ENCODE measurements at regions not wholly inside any gene's neighbourhood (a gene's known extent, or its start where the extent isn't known, plus 50 kb on each side); places are given as distances from the start of the nearest gene placed in this dataset.

DNA sequence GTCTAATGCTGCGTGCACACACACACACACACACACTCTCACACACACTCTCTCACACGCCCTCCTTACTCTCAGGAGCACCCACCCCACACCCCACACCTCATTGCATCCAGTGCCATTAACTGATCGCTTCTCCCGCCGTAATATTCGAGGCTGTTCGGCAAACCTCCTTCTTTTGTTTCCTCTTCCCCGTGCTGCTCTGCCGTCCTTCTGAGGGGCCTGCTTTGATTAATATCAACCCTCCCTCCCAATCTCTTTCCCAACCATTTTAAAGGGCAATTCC lies 156.2 kb upstream of the TNRC6C start:
- Histone ChIP-seq H3K14ac (ENCODE audit: insufficient read length) (no peak overlapping the region), H2AK5ac (ENCODE audit: low read depth, low read length) (no peak overlapping the region; the same call in 1 of the 2 replicates), H2BK5ac (ENCODE audit: low read depth, low read length) (peak overlapping the region; percentile 71; the same call in 1 of the 2 replicates), H4K8ac (ENCODE audit: extremely low read depth, insufficient read depth, low read length) (no peak overlapping the region), H4K5ac (ENCODE audit: insufficient read length, low read depth, low read length) (no peak overlapping the region), H3K27me3 (replicated peaks in 1 of 4; ENCODE audit: control insufficient read depth in 3 of 4, extremely low read depth in 1 of 4, insufficient read depth in 3 of 4, low read length in 3 of 4) (peaks cover 0 to 18% (median 2%) of the 10 kb centered on the region in 4 experiments; a peak in 4 of 7 replicates), H4K20me1 (replicated peaks in 1 of 2; ENCODE audit: control insufficient read depth in 1 of 2, insufficient read depth in 2 of 2, low read length in 2 of 2) (peaks cover 0 to 2% of the 10 kb centered on the region in 2 experiments), H2BK120ac (replicated peaks; ENCODE audit: low read depth, low read length) (no peak overlapping the region), H3K23ac (ENCODE audit: insufficient read length) (no peak overlapping the region), H3K4ac (replicated peaks; ENCODE audit: insufficient read length, low read depth, low read length) (no peak overlapping the region), H3K79me1 (ENCODE audit: low read depth, low read length) (no peaks in the 10 kb centered on the region), H3K4me2 (ENCODE audit: insufficient read depth in 1 of 2, low read depth in 2 of 2, low read length in 2 of 2) (peak overlapping the region in 1 of 2 experiments; percentile 18; a peak in 2 of 4 replicates), H3K9ac (replicated peaks in 1 of 4; ENCODE audit: extremely low read depth in 1 of 4, low read depth in 3 of 4, low read length in 3 of 4) (no peak overlapping the region), H3K79me2 (ENCODE audit: control insufficient read depth in 1 of 2, insufficient read depth in 2 of 2, low read length in 2 of 2) (no peaks in the 10 kb centered on the region), H3K56ac (replicated peaks; ENCODE audit: insufficient read length, low read depth, low read length) (no peak overlapping the region), H3K23me2 (ENCODE audit: low read depth, low read length) (peaks cover 3% of the 10 kb centered on the region; the same call in 1 of the 2 replicates), H3K18ac (ENCODE audit: extremely low read depth, low read length) (no peak overlapping the region), H3K4me3 (ENCODE audit: extremely low read depth in 1 of 4, insufficient read depth in 2 of 4, low read depth in 3 of 4, low read length in 4 of 4) (no peak overlapping the region; a peak in 1 of 8 replicates), H3K4me1 (replicated peaks in 1 of 4; ENCODE audit: control insufficient read depth in 3 of 4, insufficient read depth in 4 of 4, low read length in 3 of 4) (peaks cover 5 to 19% (median 11%) of the 10 kb centered on the region in 4 experiments), H2BK15ac (ENCODE audit: low read length) (no peak overlapping the region), H4K91ac (replicated peaks; ENCODE audit: insufficient read length, low read length) (no peak overlapping the region), H3K27ac (ENCODE audit: low read depth, low read length) (no peak overlapping the region), H3K36me3 (ENCODE audit: control insufficient read depth in 2 of 4, insufficient read depth in 4 of 4, low read length in 3 of 4) (no peaks in the 10 kb centered on the region), H2BK12ac (ENCODE audit: low read depth, low read length) (peak overlapping the region; percentile 97; the same call in 1 of the 2 replicates), H2BK20ac (ENCODE audit: low read length) (no peak overlapping the region), H3K9me3 (ENCODE audit: insufficient read depth in 2 of 2, low read depth in 1 of 2, low read length in 1 of 2) (no peaks in the 10 kb centered on the region), H2AFZ (ENCODE audit: low read length) (no peak overlapping the region)
- DNase-seq (ENCODE audit: low read depth in 1 of 2, low spot score in 2 of 2) (no peak), FAIRE-seq (no peak)
- 70% methylated on average over 9 of the region's 9 CpGs; no CpG with 5 or more reads in 1 of the 2 experiments for WGBS, 2 experiments (ENCODE audit: extremely low coverage in 1 of 2, insufficient coverage in 1 of 2, insufficient read length in 1 of 2, insufficient replicate concordance in 2 of 2, low coverage in 1 of 2, low lambda C conversion rate in 2 of 2, missing lambda C conversion rate in 1 of 2)
- CTCF ChIA-PET (ENCODE audit: partially characterized antibody), result interaction anchor here (0.8 to 1.7 kb wide), 4 partner anchors 13 to 157 kb away, joined by 3 to 6 read pairs (median 4); no protein-coding TSS in a partner anchor
- POLR2A ChIA-PET (ENCODE audit: partially characterized antibody), result interaction anchor here (0.5 to 1.6 kb wide), 4 partner anchors 8 to 36 kb away, joined by 3 read pairs; no protein-coding TSS in a partner anchor
- TF ChIP-seq PHF8 (conservative IDR thresholded peaks at IDR 0.05; ENCODE audit: low read depth, low read length), result no peak
- no peak for TF ChIP-seq TEAD4 (IDR thresholded peaks at IDR 0.05; ENCODE audit: low read depth, low read length)
- TF ChIP-seq POLR2A (IDR thresholded peaks at IDR 0.05; ENCODE audit: control extremely low read depth in 1 of 2, low read depth in 2 of 2, low read length in 2 of 2), result no peak
- TF ChIP-seq SIRT6 (IDR thresholded peaks at IDR 0.05; ENCODE audit: low read length), result no peak
- no peak for TF ChIP-seq KDM4A (IDR thresholded peaks at IDR 0.05; ENCODE audit: low read depth, low read length, severe bottlenecking)
- TF ChIP-seq, protein P1, sequence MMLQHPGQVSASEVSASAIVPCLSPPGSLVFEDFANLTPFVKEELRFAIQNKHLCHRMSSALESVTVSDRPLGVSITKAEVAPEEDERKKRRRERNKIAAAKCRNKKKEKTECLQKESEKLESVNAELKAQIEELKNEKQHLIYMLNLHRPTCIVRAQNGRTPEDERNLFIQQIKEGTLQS (IDR thresholded peaks at IDR 0.05; ENCODE audit: insufficient read depth, low read depth, low read length), result no peak
- TF ChIP-seq SP1 (IDR thresholded peaks at IDR 0.05; ENCODE audit: low read depth, low read length), result no peak
- TF ChIP-seq KDM1A (IDR thresholded peaks at IDR 0.05; ENCODE audit: borderline replicate concordance, low read length), result no peak
- TF ChIP-seq ASH2L (IDR thresholded peaks at IDR 0.05; ENCODE audit: low read length), result no peak
- no peak for TF ChIP-seq GABPA (IDR thresholded peaks at IDR 0.05; ENCODE audit: borderline replicate concordance, insufficient read depth, low read length)
- TF ChIP-seq SIX5 (IDR thresholded peaks at IDR 0.05; ENCODE audit: low read depth, low read length), result no peak
- no peak for TF ChIP-seq CHD2 (IDR thresholded peaks at IDR 0.05; ENCODE audit: low read length)
- no peak for TF ChIP-seq RXRA (IDR thresholded peaks at IDR 0.05; ENCODE audit: insufficient read depth, low read depth, low read length)
- TF ChIP-seq EZH2 (IDR thresholded peaks at IDR 0.05; ENCODE audit: low read depth, low read length, severe bottlenecking), result no peak
- TF ChIP-seq TBP (IDR thresholded peaks at IDR 0.05; ENCODE audit: low read depth, low read length), result no peak
- TF ChIP-seq CHD1 (IDR thresholded peaks at IDR 0.05; ENCODE audit: low read depth, low read length), result no peak
